ENCODE measurements at regions not wholly inside any gene's neighbourhood (a gene's known extent, or its start where the extent isn't known, plus 50 kb on each side); places are given as distances from the start of the nearest gene placed in this dataset.

DNA sequence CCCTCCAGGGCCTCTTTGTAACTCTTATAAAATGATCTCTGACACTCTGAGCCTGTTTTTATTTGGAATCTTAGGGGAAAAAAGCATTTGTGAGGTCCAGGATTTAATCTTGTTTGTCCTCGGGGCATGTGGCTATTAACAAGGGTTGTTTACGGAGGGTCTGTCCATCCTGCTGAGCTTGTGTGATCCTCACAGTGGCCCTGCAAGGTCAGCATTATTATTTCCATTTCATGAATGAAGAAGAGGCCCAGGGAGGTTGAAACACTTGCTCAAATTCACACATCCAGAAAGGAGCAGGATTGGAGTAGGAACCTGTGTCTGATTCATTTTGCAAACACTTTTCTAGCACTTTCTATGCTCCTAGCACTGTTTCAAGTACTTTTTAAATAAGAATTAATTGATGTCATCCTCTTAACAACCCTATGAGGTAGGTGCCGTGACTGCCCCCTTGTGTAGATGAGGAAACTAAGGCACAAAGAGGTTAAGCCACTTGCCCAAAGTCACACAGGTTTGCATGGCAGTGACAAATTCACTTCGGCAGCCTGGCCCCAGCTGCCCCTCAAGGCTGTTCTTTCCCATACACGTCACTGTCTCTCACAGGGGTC, 178.9 kb downstream of the MIS18A start:
- no peak for DNase-seq
- peaks cover 63% of the 10 kb centered on the region for H3K27me3 Mint-ChIP-seq (ENCODE audit: unreplicated experiment)
- H3K9me3 Mint-ChIP-seq (ENCODE audit: low read depth, unreplicated experiment): no peaks in the 10 kb centered on the region
- BruUV-seq (replicated peaks): no TSS peak
- no peaks in the 10 kb centered on the region for H3K36me3 Mint-ChIP-seq (ENCODE audit: insufficient read depth, unreplicated experiment)
- intact Hi-C loops (cut with micrococcal nuclease; ENCODE audit: unreplicated experiment): no loop called here
- no peak overlapping the region for H3K27ac Mint-ChIP-seq (ENCODE audit: unreplicated experiment)
- no peak overlapping the region for H3K4me3 Mint-ChIP-seq (ENCODE audit: low read depth, unreplicated experiment)
- TF ChIP-seq, protein P1, sequence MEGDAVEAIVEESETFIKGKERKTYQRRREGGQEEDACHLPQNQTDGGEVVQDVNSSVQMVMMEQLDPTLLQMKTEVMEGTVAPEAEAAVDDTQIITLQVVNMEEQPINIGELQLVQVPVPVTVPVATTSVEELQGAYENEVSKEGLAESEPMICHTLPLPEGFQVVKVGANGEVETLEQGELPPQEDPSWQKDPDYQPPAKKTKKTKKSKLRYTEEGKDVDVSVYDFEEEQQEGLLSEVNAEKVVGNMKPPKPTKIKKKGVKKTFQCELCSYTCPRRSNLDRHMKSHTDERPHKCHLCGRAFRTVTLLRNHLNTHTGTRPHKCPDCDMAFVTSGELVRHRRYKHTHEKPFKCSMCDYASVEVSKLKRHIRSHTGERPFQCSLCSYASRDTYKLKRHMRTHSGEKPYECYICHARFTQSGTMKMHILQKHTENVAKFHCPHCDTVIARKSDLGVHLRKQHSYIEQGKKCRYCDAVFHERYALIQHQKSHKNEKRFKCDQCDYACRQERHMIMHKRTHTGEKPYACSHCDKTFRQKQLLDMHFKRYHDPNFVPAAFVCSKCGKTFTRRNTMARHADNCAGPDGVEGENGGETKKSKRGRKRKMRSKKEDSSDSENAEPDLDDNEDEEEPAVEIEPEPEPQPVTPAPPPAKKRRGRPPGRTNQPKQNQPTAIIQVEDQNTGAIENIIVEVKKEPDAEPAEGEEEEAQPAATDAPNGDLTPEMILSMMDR (IDR thresholded peaks at IDR 0.05; ENCODE audit: unreplicated experiment): no peak
- CTCF ChIA-PET: no interaction called here
- H3K4me1 Mint-ChIP-seq (ENCODE audit: low read depth, unreplicated experiment): no peaks in the 10 kb centered on the region

DNA sequence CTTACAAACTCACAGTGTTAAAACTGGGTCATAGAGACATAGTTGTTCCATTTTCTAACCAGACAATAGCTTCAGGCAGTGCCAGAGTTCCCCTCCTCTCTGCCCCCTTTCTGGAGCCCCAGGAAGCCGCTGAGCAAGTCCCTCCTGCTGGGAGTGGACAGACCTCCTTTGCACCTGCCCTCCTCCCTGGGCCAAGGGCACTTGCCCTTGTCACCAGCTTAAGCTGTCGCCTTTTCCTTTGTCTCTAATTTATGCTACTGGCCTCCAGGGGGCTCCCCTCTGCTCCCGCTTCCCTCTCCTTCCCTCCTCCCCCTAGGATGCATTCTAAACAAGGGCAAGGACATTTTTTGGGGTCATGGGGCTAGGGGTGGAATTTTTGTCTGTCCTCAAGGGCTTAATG, 182.4 kb downstream of the MIS18A start:
- intact Hi-C loops (cut with micrococcal nuclease; ENCODE audit: unreplicated experiment): no loop called here
- no peak overlapping the region for H3K27ac Mint-ChIP-seq (ENCODE audit: unreplicated experiment)
- peak; percentile 30 for DNase-seq
- no peaks in the 10 kb centered on the region for H3K4me1 Mint-ChIP-seq (ENCODE audit: low read depth, unreplicated experiment)
- H3K36me3 Mint-ChIP-seq (ENCODE audit: insufficient read depth, unreplicated experiment): no peaks in the 10 kb centered on the region
- TF ChIP-seq, protein P1 (IDR thresholded peaks at IDR 0.05; ENCODE audit: unreplicated experiment): peak; percentile 39
- CTCF ChIA-PET: interaction anchor here (0.5 kb wide), 1 partner anchor 460 kb away, joined by 4 read pairs; no protein-coding TSS in a partner anchor
- H3K4me3 Mint-ChIP-seq (ENCODE audit: low read depth, unreplicated experiment): no peak overlapping the region
- no peaks in the 10 kb centered on the region for H3K9me3 Mint-ChIP-seq (ENCODE audit: low read depth, unreplicated experiment)
- BruUV-seq (replicated peaks): no TSS peak
- H3K27me3 Mint-ChIP-seq (ENCODE audit: unreplicated experiment): peaks cover 62% of the 10 kb centered on the region

DNA sequence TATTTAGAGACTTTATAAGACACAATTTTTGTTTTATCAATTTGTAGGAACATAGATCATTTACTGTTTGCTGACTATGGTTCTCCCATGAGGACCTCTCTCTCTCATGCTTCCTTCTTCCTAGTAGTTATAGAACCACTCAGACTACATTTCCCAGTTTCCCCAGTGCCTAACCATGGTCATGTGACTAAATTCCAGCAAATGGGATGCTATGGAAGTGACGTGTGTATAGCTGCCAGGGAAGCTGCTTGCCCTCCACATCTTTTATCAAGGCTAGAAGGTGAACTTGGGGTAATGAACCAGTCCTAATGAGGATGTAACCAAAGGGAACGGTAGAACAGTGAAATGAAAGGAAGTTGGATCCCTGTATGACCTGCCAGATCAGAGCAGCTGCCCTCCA, 184.0 kb downstream of the MIS18A start:
- TF ChIP-seq, protein P1 (IDR thresholded peaks at IDR 0.05; ENCODE audit: unreplicated experiment): no peak
- H3K4me1 Mint-ChIP-seq (ENCODE audit: low read depth, unreplicated experiment): no peaks in the 10 kb centered on the region
- CTCF ChIA-PET: no interaction called here

DNA sequence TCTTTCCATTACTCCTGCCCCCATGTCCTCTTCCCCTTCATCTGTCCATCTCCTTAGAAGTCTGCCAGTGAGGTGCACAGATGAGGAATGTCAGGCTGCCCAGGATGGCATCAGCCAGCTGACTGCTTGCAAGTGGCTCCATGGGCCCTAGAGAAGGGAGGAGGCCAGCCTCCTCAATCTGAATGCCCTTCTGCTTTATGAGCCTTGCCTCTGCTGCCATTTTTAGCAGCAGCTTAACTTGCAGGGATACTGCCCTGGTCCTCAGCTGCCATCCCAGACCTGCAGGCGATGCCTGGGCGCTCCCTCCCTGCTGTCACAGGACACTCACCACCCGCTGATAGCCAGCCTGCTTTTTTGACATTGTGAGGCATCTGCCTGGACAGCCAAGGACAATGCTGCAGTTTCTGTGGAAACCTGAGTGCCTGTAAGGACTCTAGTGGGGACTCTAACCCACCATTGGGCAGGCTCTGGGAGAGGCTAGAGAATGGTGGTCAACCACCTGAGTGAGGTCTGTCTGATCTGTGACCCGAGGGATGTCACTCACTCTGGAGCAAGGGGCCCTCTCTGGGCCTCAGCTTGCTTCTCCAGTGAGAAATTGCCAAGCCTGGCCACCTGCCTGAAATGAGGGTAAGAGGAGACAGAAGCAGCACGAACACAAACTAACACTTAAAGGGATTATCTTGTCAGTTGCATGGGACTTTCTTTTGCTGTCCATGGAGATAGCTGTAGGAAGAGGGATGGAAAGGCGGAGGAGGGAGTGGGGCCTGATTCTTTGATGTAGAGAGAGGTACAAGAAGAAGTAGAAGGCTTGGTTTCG, 185.0 kb downstream of the MIS18A start:
- Mint-ChIP-seq H3K27ac (ENCODE audit: unreplicated experiment) (no peak overlapping the region), H3K36me3 (ENCODE audit: insufficient read depth, unreplicated experiment) (no peaks in the 10 kb centered on the region), H3K27me3 (ENCODE audit: unreplicated experiment) (peaks cover 44% of the 10 kb centered on the region), H3K4me3 (ENCODE audit: low read depth, unreplicated experiment) (no peak overlapping the region), H3K9me3 (ENCODE audit: low read depth, unreplicated experiment) (no peaks in the 10 kb centered on the region), H3K4me1 (ENCODE audit: low read depth, unreplicated experiment) (no peaks in the 10 kb centered on the region)
- TF ChIP-seq, protein P1 (IDR thresholded peaks at IDR 0.05; ENCODE audit: unreplicated experiment): no peak
- no TSS peak for BruUV-seq (replicated peaks)
- CTCF ChIA-PET: no interaction called here
- no peak for DNase-seq
- intact Hi-C loops (cut with micrococcal nuclease; ENCODE audit: unreplicated experiment): no loop called here

More for the DNA sequence above, 184.0 kb downstream of the MIS18A start:
- Mint-ChIP-seq H3K4me3 (ENCODE audit: low read depth, unreplicated experiment) (no peak overlapping the region), H3K36me3 (ENCODE audit: insufficient read depth, unreplicated experiment) (no peaks in the 10 kb centered on the region), H3K27me3 (ENCODE audit: unreplicated experiment) (peaks cover 46% of the 10 kb centered on the region), H3K9me3 (ENCODE audit: low read depth, unreplicated experiment) (no peaks in the 10 kb centered on the region), H3K27ac (ENCODE audit: unreplicated experiment) (no peak overlapping the region)
- intact Hi-C loops (cut with micrococcal nuclease; ENCODE audit: unreplicated experiment): no loop called here
- DNase-seq: peak; percentile 9
- BruUV-seq (replicated peaks): no TSS peak
